GM12878 (cell line): ENCODE measurements at regions not wholly inside any gene's neighbourhood (a gene's known extent, or its start where the extent isn't known, plus 50 kb on each side); places are given as distances from the start of the nearest gene placed in this dataset.

ENCODE experiments used
- BCL11A ChIP-seq: IDR thresholded peaks from 2 replicates; pipeline ENCODE4 v1.6.1; 2011; ENCODE audit warnings: low read depth, low read length
- CBFB ChIP-seq: IDR thresholded peaks from 2 replicates; pipeline ENCODE4 v1.6.1; 2016; ENCODE audit warnings: antibody characterized with exemption, low read depth
- CEBPB ChIP-seq, 2 experiments: fragments of 150-350 bp in 1 of 2; IDR thresholded peaks; 2 replicates each; pipeline ENCODE4 v1.6.1; 2012 to 2014; ENCODE audit warnings: low read depth in 2 of 2, low read length in 2 of 2, borderline replicate concordance in 1 of 2, inconsistent platforms in 1 of 2
- CHD2 ChIP-seq: IDR thresholded peaks from 2 replicates; pipeline ENCODE4 v1.6.1; 2011; ENCODE audit warnings: low read depth, low read length, improper control_type of control experiment, borderline replicate concordance
- DPF2 ChIP-seq: fragments of 450-650 bp; IDR thresholded peaks from 2 replicates; pipeline ENCODE4 v1.6.1; 2017; ENCODE audit warnings: mild to moderate bottlenecking
- FOS ChIP-seq: IDR thresholded peaks from 3 replicates; pipeline ENCODE4 v1.6.1; 2011; ENCODE audit warnings: borderline replicate concordance; ENCODE audit not compliant: insufficient read length; ENCODE audit errors: extremely low read depth
- FOXK2 ChIP-seq: fragments of 450-650 bp; IDR thresholded peaks from 2 replicates; pipeline ENCODE4 v1.6.1; 2017; ENCODE audit warnings: mild to moderate bottlenecking, moderate library complexity
- GABPA ChIP-seq: IDR thresholded peaks from 2 replicates; pipeline ENCODE4 v1.6.1; 2014; ENCODE audit warnings: antibody characterized with exemption, low read depth, mild to moderate bottlenecking, inconsistent platforms
- HDAC6 ChIP-seq: fragments of 200-600 bp; sonication (generic); IDR thresholded peaks from one replicate; pipeline ENCODE4 v1.8.0; 2017; ENCODE audit warnings: antibody characterized with exemption; ENCODE audit not compliant: unreplicated experiment
- HDGF ChIP-seq: fragments of 450-650 bp; IDR thresholded peaks from 2 replicates; pipeline ENCODE4 v1.6.1; 2016; ENCODE audit warnings: antibody characterized with exemption
- IKZF2 ChIP-seq, 2 experiments: fragments of 450-650 bp; IDR thresholded peaks; 2 replicates each; pipeline ENCODE4 v1.6.1; 2017; ENCODE audit warnings: mild to moderate bottlenecking in 2 of 2, moderate library complexity in 2 of 2
- KLF5 ChIP-seq: fragments of 450-650 bp; IDR thresholded peaks from 2 replicates; pipeline ENCODE4 v1.6.1; 2014; ENCODE audit warnings: mild to moderate bottlenecking; ENCODE audit not compliant: partially characterized antibody
- MEF2A ChIP-seq: IDR thresholded peaks from 2 replicates; pipeline ENCODE4 v1.6.1; 2011; ENCODE audit warnings: low read depth, mild to moderate bottlenecking, low read length, moderate library complexity; ENCODE audit not compliant: insufficient read depth
- STAT3 ChIP-seq: IDR thresholded peaks from 2 replicates; pipeline ENCODE4 v1.6.1; 2011; ENCODE audit warnings: low read depth, low read length, improper control_type of control experiment
- ZNF207 ChIP-seq: fragments of 450-650 bp; IDR thresholded peaks from 2 replicates; pipeline ENCODE4 v1.6.1; 2014; ENCODE audit warnings: antibody characterized with exemption, mild to moderate bottlenecking, borderline replicate concordance
- TF ChIP-seq, protein P1 (sequence below): fragments of 150-350 bp; IDR thresholded peaks from 2 replicates; pipeline ENCODE4 v1.6.1; 2014; ENCODE audit warnings: mild to moderate bottlenecking, low read depth, low read length
- TF ChIP-seq, protein P2 (sequence below): fragments of 450-650 bp; IDR thresholded peaks from 2 replicates; pipeline ENCODE4 v1.6.1; 2016; ENCODE audit warnings: mild to moderate bottlenecking
- TF ChIP-seq, protein P3 (sequence below): fragments of 450-650 bp; IDR thresholded peaks from 2 replicates; pipeline ENCODE4 v1.6.1; 2018; ENCODE audit warnings: borderline replicate concordance, mild to moderate bottlenecking; ENCODE audit not compliant: partially characterized antibody
- TF ChIP-seq, protein P4 (sequence below): IDR thresholded peaks from 2 replicates; pipeline ENCODE4 v1.6.1; 2011; ENCODE audit warnings: mild to moderate bottlenecking, low read depth, low read length, moderate library complexity; ENCODE audit not compliant: insufficient replicate concordance
- TF ChIP-seq, protein P5 (sequence below): fragments of 450-650 bp; formaldehyde crosslinking; IDR thresholded peaks from 2 replicates; pipeline ENCODE4 v1.5.0; 2022; ENCODE audit warnings: mild to moderate bottlenecking, missing genetic modification characterization

DNA sequence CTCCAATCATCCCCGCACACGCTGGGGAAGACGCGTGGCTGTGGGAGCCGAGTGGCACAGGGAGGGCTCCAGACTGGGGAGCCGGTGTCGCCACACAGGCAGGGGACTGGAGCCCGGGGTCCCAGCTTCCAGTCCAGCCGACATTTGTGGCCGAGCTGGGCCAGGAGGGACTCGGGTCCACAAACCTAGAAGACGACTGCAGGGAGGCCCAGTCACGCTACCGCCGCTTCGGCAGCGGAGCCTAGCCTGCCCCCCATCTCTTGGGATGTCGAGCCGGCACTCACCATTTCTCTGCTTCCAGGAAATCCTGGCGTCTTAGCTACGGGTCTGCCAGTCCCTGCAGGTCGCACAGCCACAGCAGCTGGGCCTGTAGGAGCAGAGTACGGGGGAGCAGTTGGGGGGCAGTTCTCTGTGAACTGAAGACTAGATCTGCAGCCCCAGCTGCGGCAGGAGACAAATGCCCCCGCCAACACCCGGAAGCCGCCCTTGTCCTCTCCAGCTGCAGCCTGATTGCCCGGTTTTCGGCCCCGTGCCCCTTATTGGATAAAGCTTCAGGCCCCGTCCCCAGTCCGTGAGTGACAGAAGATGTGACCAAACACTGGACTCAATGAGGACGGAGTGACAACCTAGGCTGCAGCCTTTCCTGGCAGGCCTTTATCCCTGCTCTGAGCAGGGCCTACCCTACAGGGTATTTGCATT, 270.7 kb downstream of the ZNF33B start (continued):
- TF ChIP-seq, protein P1, sequence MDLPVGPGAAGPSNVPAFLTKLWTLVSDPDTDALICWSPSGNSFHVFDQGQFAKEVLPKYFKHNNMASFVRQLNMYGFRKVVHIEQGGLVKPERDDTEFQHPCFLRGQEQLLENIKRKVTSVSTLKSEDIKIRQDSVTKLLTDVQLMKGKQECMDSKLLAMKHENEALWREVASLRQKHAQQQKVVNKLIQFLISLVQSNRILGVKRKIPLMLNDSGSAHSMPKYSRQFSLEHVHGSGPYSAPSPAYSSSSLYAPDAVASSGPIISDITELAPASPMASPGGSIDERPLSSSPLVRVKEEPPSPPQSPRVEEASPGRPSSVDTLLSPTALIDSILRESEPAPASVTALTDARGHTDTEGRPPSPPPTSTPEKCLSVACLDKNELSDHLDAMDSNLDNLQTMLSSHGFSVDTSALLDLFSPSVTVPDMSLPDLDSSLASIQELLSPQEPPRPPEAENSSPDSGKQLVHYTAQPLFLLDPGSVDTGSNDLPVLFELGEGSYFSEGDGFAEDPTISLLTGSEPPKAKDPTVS: no peak
- TF ChIP-seq MEF2A (no peak), BCL11A (no peak), IKZF2 (IDR thresholded peaks at IDR 0.05) (no peak), DPF2 (peak; percentile 60; the same call in 1 of the 2 replicates), GABPA (no peak; the same call in 1 of the 2 replicates), ZNF207 (no peak), KLF5 (no peak), CHD2 (0 out of 2 replicates have a peak, but pooled peaks have one; percentile 55), CEBPB (IDR thresholded peaks at IDR 0.05; ENCODE audit: borderline replicate concordance in 1 of 2, low read depth in 2 of 2, low read length in 2 of 2) (no peak), HDAC6 (no peak), HDGF (no peak), FOS (peak; percentile 37), CBFB (no peak), STAT3 (no peak), FOXK2 (no peak)
- TF ChIP-seq, protein P2, sequence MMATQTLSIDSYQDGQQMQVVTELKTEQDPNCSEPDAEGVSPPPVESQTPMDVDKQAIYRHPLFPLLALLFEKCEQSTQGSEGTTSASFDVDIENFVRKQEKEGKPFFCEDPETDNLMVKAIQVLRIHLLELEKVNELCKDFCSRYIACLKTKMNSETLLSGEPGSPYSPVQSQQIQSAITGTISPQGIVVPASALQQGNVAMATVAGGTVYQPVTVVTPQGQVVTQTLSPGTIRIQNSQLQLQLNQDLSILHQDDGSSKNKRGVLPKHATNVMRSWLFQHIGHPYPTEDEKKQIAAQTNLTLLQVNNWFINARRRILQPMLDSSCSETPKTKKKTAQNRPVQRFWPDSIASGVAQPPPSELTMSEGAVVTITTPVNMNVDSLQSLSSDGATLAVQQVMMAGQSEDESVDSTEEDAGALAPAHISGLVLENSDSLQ: peak; percentile 96
- TF ChIP-seq, protein P3, sequence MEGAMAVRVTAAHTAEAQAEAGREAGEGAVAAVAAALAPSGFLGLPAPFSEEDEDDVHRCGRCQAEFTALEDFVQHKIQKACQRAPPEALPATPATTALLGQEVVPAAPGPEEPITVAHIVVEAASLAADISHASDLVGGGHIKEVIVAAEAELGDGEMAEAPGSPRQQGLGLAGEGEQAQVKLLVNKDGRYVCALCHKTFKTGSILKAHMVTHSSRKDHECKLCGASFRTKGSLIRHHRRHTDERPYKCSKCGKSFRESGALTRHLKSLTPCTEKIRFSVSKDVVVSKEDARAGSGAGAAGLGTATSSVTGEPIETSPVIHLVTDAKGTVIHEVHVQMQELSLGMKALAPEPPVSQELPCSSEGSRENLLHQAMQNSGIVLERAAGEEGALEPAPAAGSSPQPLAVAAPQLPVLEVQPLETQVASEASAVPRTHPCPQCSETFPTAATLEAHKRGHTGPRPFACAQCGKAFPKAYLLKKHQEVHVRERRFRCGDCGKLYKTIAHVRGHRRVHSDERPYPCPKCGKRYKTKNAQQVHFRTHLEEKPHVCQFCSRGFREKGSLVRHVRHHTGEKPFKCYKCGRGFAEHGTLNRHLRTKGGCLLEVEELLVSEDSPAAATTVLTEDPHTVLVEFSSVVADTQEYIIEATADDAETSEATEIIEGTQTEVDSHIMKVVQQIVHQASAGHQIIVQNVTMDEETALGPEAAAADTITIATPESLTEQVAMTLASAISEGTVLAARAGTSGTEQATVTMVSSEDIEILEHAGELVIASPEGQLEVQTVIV: no peak
- TF ChIP-seq, protein P4, sequence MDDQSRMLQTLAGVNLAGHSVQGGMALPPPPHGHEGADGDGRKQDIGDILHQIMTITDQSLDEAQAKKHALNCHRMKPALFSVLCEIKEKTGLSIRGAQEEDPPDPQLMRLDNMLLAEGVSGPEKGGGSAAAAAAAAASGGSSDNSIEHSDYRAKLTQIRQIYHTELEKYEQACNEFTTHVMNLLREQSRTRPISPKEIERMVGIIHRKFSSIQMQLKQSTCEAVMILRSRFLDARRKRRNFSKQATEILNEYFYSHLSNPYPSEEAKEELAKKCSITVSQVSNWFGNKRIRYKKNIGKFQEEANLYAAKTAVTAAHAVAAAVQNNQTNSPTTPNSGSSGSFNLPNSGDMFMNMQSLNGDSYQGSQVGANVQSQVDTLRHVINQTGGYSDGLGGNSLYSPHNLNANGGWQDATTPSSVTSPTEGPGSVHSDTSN: peak; percentile 96
- TF ChIP-seq, protein P5, sequence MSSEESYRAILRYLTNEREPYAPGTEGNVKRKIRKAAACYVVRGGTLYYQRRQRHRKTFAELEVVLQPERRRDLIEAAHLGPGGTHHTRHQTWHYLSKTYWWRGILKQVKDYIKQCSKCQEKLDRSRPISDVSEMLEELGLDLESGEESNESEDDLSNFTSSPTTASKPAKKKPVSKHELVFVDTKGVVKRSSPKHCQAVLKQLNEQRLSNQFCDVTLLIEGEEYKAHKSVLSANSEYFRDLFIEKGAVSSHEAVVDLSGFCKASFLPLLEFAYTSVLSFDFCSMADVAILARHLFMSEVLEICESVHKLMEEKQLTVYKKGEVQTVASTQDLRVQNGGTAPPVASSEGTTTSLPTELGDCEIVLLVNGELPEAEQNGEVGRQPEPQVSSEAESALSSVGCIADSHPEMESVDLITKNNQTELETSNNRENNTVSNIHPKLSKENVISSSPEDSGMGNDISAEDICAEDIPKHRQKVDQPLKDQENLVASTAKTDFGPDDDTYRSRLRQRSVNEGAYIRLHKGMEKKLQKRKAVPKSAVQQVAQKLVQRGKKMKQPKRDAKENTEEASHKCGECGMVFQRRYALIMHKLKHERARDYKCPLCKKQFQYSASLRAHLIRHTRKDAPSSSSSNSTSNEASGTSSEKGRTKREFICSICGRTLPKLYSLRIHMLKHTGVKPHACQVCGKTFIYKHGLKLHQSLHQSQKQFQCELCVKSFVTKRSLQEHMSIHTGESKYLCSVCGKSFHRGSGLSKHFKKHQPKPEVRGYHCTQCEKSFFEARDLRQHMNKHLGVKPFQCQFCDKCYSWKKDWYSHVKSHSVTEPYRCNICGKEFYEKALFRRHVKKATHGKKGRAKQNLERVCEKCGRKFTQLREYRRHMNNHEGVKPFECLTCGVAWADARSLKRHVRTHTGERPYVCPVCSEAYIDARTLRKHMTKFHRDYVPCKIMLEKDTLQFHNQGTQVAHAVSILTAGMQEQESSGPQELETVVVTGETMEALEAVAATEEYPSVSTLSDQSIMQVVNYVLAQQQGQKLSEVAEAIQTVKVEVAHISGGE (CRISPR knock-in tag): no peak
